Inferior parietal cortex (tissue), 1 donor: ENCODE measurements at regions not wholly inside any gene's neighbourhood (a gene's known extent, or its start where the extent isn't known, plus 50 kb on each side); places are given as distances from the start of the nearest gene placed in this dataset.

Experiments used
- DNase-seq: peaks from one replicate; pipeline ENCODE4 v3.0.0-alpha.2; 2016; ENCODE audit errors: extremely low spot score

GRCh38 chr17:77867308-77867781, 91.2 kb upstream of the TNRC6C start:
- no peak for DNase-seq

- no peak for DNase-seq
Measured at GRCh38 chr17:77867976-77868713, 90.4 kb upstream of the TNRC6C start.

- no peak for DNase-seq
Measured at GRCh38 chr17:77869041-77869599, 89.4 kb upstream of the TNRC6C start.

- no peak for DNase-seq
Measured at GRCh38 chr17:77869665-77870132, 88.8 kb upstream of the TNRC6C start.

- DNase-seq, result no peak
Measured at GRCh38 chr17:77872199-77872598, 86.3 kb upstream of the TNRC6C start.

GRCh38 chr17:77872714-77873499, 85.6 kb upstream of the TNRC6C start:
- no peak for DNase-seq

GRCh38 chr17:77873500-77874302, 84.8 kb upstream of the TNRC6C start:
- no peak for DNase-seq

- DNase-seq, result no peak
Measured at GRCh38 chr17:77874303-77875050, 84.0 kb upstream of the TNRC6C start.

GRCh38 chr17:77875051-77875780, 83.3 kb upstream of the TNRC6C start:
- DNase-seq, result no peak

- no peak for DNase-seq
Measured at GRCh38 chr17:77875881-77876509, 82.5 kb upstream of the TNRC6C start.

GRCh38 chr17:77877036-77877435, 81.5 kb upstream of the TNRC6C start:
- no peak for DNase-seq

- no peak for DNase-seq
Measured at GRCh38 chr17:77877646-77878355, 80.7 kb upstream of the TNRC6C start.

- DNase-seq, result no peak
Measured at GRCh38 chr17:77879226-77879895, 79.1 kb upstream of the TNRC6C start.

GRCh38 chr17:77879896-77880280, 78.6 kb upstream of the TNRC6C start:
- DNase-seq, result no peak

- no peak for DNase-seq
Measured at GRCh38 chr17:77880711-77881450, 77.6 kb upstream of the TNRC6C start.

GRCh38 chr17:77881545-77881944, 77.0 kb upstream of the TNRC6C start:
- DNase-seq, result peak; percentile 20

GRCh38 chr17:77882040-77882439, 76.5 kb upstream of the TNRC6C start:
- no peak for DNase-seq
